ENCODE measurements at regions not wholly inside any gene's neighbourhood (a gene's known extent, or its start where the extent isn't known, plus 50 kb on each side); places are given as distances from the start of the nearest gene placed in this dataset.

GRCh38 chr15:39125226-39125625 is 455.7 kb upstream of the THBS1 start:
- no peak for DNase-seq (ENCODE audit: low read depth)

DNA sequence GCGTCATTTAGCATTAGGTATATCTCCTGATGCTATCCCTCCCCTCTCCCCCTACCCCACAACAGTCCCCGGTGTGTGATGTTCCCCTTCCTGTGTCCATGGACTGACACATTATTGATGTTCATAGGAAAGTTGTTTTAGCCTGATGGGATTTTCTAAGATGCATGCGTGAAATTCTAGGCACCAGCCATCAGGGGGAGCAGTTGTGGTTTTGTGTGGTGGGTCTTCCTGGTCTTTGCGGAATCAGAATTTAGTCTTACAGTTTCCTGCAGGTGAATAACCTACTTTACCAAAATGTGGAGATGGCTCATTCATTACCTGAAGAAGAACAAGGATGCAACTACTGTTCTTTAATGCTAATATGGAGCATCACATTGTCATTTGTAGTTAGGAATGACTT is 455.0 kb upstream of the THBS1 start:
- peak; percentile 21 for DNase-seq (ENCODE audit: low read depth)

- peak; percentile 46 for DNase-seq (ENCODE audit: low read depth)
Observed at GRCh38 chr15:39127151-39127790, 453.6 kb upstream of the THBS1 start.

GRCh38 chr15:39127925-39128617 is 452.8 kb upstream of the THBS1 start:
- peak; percentile 88 for DNase-seq (ENCODE audit: low read depth)

DNA sequence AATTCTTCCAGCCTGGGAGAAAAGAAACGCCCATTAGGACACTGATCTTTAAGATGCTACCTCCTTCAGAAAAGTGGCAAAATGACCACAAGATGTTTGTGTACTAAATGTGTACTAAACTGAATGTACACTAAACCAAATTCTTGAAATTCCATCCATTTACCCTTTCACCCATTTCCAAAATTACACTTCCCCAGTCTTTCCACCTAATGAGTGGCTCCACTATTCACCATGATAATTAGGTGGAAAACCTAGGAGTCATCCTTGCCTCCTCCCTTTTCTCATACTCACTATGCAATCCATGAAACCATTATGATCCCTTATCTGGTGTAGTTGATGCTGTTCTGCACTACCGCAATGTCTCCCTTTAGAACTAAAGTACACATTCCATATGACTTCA is 452.1 kb upstream of the THBS1 start:
- DNase-seq (ENCODE audit: low read depth): no peak

DNA sequence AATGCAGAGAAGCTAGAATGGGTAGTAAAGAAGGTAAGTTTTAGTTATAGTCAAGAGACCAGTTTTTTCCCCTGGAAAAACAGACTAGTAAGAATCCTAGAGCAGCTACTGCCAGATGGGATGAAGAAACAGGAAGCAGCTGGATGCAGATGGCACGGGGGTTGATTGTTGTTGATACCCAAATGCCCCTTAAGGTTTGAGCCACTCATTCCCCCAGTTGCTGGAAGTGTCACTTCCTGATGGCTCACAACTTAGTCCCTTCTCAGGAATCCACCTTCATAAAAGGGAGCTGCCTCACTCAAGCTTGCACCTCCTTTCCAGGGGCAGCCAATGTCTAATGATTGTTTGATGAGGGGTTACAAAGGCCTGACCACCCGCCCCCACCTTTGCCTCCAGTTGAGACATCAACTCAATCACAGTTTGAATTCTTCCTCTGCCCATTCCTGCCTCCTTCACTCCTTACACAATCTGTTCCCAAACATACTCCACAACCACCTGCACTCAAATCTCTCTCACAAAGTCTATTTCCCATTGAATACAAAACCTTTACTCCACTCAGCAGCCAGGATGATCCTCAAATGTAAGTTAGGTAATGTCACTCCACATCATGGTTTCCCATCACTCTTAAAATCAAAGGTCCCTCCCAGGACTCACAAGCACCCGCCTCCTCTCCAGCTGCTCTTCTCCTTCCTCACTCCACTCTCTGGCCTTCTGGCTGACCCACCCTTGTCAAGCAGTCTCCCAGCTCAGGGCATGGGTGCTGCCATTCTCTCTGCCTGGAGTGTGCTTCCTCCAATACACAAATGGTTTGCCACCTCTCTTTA is 450.1 kb upstream of the THBS1 start:
- DNase-seq (ENCODE audit: low read depth): no peak

- no peak for DNase-seq (ENCODE audit: low read depth)
Observed at GRCh38 chr15:39131609-39132008, 449.3 kb upstream of the THBS1 start.

DNA sequence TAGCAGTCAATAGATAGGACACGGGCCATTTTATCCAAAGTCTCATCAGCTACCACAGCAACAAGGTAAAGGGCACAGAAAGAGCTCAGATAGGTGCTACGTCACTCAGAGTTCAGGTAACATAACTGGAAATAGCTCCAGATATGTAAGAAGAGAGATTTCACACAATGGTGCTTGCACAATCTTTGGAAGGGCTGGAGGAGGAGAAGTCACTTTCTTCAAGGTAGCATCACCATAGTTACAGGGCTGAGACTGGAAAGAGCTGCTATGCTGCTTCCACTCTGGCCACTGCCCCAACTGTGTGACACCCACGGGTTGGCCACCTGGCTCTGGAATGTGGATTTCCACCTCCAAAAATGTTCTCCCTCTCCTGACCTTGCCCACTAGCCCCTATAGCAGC is 448.8 kb upstream of the THBS1 start:
- DNase-seq (ENCODE audit: low read depth): no peak

DNA sequence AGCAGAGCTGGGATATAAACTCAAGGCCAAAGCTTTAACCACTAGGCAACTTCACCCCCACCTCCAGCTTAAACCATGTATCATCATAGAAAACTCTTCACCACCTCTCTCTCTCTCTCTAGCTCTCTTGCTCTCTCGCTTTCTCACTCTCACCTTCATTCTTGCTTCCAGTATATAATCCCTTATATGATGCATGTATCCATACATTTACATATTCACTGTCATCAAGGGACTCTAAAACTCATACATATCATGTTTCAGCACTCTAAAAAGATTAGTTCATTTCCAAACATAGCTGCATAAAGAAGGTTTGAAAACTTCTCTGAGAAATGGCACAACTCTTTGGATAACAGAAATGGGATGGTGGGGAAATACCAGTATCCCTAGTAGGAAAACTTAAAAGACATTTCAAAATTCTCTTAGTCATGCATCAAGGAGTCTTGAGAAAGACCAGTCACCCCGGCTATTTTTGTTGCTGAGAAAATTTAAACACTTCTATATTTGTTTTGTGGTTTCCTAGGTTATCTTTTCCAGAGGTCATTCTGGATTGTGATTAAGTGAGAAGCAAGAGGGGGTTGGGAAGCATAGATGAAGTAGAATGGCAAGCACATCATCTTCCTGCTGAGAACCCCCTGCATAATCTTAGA is 447.8 kb upstream of the THBS1 start:
- DNase-seq (ENCODE audit: low read depth): peak; percentile 93

GRCh38 chr15:39134282-39134681 is 446.6 kb upstream of the THBS1 start:
- DNase-seq (ENCODE audit: low read depth): no peak

GRCh38 chr15:39135989-39136388 is 444.9 kb upstream of the THBS1 start:
- DNase-seq (ENCODE audit: low read depth): peak; percentile 90

GRCh38 chr15:39139431-39140059 is 441.3 kb upstream of the THBS1 start:
- DNase-seq (ENCODE audit: low read depth): no peak

GRCh38 chr15:39140060-39140604 is 440.7 kb upstream of the THBS1 start:
- peak; percentile 75 for DNase-seq (ENCODE audit: low read depth)

DNA sequence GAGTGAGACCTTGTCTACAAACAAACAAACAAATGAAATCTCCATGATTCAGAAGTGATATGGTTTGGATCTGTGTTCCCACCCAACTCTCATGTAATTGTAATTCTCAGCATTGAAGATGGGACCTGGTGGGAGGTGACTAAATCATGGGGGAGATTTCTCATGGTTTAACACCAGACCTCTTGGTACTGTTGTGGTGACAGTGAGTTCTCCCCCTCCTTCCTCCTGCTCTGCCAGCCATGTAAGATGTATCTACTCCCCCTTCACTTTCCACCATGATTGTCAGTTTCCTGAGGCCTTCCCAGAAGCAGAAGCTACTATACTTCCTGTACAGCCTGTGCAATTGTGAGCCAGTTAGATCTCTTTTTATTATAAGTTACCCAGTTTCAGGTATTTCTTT is 438.4 kb upstream of the THBS1 start:
- DNase-seq (ENCODE audit: low read depth): no peak

- DNase-seq (ENCODE audit: low read depth): no peak
Observed at GRCh38 chr15:39143479-39143878, 437.4 kb upstream of the THBS1 start.

- DNase-seq (ENCODE audit: low read depth): no peak
Observed at GRCh38 chr15:39144051-39144450, 436.8 kb upstream of the THBS1 start.

DNA sequence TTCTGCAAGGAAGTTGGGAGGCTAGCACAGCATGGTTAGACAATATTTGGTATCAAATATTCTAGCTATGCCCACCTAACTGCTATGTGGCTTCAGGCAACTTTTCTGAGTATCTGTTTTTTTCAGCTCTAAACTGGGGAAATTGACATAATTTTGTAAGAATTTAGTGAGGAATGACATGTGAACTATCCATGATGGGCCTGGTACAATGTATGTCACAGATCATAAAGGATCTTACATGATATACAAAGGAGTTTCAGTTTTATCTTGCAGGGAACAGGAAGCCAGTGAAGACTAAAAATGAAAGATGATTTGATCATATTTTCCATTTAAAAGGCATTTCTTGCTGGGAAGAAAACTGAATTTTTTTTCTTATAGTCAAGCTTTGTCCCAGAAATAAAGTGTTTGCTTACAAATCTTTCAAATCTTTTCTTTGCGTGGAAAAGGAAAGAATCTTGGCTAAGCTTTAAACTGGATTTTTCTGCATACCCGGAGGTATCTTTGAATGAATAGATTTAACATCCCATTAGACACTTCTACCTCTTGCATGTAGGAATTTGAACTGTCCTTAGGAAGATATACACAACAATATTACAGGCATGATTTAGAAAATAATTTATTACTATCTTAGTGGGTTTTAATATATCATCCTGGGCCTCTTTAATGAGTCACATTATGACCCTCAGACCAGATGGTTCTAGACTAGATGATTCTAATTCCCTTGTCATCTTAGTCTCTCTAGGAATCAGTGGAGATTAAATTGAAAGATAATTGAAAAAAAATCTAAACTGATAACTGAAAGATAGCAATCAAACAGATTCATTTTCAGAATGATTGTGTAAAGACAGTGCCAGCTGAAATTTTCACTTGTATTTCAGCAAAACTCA is 436.0 kb upstream of the THBS1 start:
- DNase-seq (ENCODE audit: low read depth): no peak

DNA sequence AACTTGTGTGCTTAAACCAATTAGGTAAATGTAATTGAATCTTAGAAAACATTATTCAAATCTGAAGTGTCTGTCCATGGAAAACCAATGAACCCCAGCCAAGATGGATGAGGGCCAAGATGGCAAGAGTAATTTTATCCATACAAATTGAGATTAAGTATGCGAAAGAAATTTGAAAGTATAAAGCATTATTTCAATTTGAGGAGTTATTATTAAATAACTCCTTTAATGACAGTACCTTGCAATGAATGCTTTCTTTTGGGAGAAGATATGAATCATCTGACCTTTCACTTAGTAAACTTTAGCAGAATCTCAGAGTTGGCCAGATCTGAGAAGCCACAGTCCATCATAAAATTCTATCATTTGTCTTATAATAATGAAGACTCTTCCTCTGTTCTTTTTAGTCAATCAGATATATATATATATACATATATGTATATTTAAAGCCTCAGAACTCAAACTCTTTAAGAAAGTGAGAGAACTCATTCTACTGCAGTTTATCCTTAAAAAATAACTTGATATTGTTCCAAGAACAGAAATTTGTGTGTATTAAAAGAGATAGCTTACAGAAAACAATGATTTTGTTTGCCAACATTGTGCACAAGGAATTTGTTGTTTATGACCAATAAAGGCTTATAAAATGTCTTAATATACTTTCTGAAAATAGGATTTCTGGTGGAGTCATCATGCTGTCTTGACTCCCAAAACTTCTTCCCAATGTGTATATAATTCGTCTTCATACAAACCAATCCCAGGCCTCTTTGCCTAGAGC is 434.8 kb upstream of the THBS1 start:
- peak; percentile 25 for DNase-seq (ENCODE audit: low read depth)

- no peak for DNase-seq (ENCODE audit: low read depth)
Observed at GRCh38 chr15:39149636-39150150, 431.2 kb upstream of the THBS1 start.

GRCh38 chr15:39151545-39151944 is 429.3 kb upstream of the THBS1 start:
- no peak for DNase-seq (ENCODE audit: low read depth)

Measured in fibroblast of gingiva (primary cell).